ENCODE measurements at regions not wholly inside any gene's neighbourhood (a gene's known extent, or its start where the extent isn't known, plus 50 kb on each side); places are given as distances from the start of the nearest gene placed in this dataset.

DNA sequence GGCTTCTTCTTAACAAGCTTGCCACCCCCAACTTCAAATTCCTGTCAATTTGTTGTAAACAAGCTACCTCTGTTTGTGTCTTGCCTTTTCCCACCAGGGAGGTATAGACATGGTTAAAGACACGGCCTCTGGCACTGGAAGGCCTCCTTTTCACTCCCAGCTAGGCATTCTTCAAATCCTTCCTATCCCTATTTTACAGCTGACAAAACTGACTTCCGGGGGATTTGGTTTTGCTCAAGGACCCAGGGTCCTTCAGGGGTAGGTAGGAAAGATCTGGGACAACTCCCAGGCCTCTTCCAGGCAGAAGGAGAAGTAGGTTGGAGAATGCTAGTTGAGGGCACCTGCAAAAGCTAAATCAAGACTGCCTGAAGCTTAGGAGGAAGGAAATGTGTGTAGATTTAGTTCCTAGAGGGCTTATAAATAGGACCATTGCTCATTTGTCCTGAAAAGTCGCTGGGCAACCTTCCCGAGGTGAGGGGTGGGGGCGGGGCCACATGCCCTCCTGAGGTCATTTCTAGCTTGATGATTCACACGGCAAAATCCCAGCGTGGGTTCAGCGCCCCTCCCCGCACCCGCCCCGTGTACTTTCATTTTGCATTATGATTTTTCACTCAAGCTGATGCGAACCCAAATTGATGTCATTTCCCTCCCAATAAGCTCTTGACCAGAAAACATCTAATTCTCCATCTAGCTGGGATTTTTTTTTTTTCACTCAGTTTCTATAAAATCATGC, 365.5 kb downstream of the SHQ1 start:
- H2AK5ac ChIP-seq (ENCODE audit: low read depth, low read length), result no peak overlapping the region
- no peaks in the 10 kb centered on the region for H3K36me3 ChIP-seq (ENCODE audit: control insufficient read depth, insufficient read depth, low read length)
- peaks cover 12% of the 10 kb centered on the region for H3K9me1 ChIP-seq (ENCODE audit: insufficient read depth, low read length)
- H4K20me1 ChIP-seq (ENCODE audit: insufficient read depth, low read length), result no peaks in the 10 kb centered on the region
- no peak overlapping the region for H3K27ac ChIP-seq (ENCODE audit: insufficient read depth, low read length)
- ATAC-seq (ENCODE audit: low read depth), result peak; percentile 24; the same call in 1 of the 2 replicates
- peak overlapping the region in 1 of 2 experiments; percentile 24; a peak in 1 of 4 replicates for H4K8ac ChIP-seq (ENCODE audit: low read depth in 2 of 2, low read length in 2 of 2)
- H2BK15ac ChIP-seq (ENCODE audit: low read depth, low read length), result no peak overlapping the region
- dilution Hi-C loops (cut with HindIII; ENCODE audit: low sequenced_read_pairs, unreplicated experiment), result no loop called here
- H3K27me3 ChIP-seq (ENCODE audit: control insufficient read depth, insufficient read depth, low read length), result peaks cover under 1% of the 10 kb centered on the region
- H4K91ac ChIP-seq (ENCODE audit: insufficient read depth, low read depth, low read length), result peak overlapping the region; percentile 62; the same call in 1 of the 2 replicates
- H3K9ac ChIP-seq (ENCODE audit: low read depth, low read length), result no peak overlapping the region
- H2AK9ac ChIP-seq (replicated peaks; ENCODE audit: low read depth, low read length, poor library complexity), result no peak overlapping the region
- H3K4me1 ChIP-seq (ENCODE audit: control insufficient read depth, insufficient read depth, low read length), result peaks cover 17% of the 10 kb centered on the region
- peak; percentile 74 for DNase-seq
- no peak overlapping the region for H2BK5ac ChIP-seq (ENCODE audit: low read depth, low read length, poor library complexity, severe bottlenecking)
- peak overlapping the region; percentile 23; the same call in 1 of the 2 replicates for H3K23ac ChIP-seq (ENCODE audit: low read depth, low read length)
- H3K4me2 ChIP-seq (ENCODE audit: low read depth, low read length), result peak overlapping the region; percentile 79
- 22% methylated on average over 8 of the region's 12 CpGs; no CpG with 5 or more reads in 1 of the 2 experiments for whole genome bisulfite sequencing, 2 experiments (ENCODE audit: extremely low coverage in 2 of 2, insufficient read length in 1 of 2)
- peak overlapping the region; percentile 18; the same call in 1 of the 2 replicates for H3K4me3 ChIP-seq (ENCODE audit: insufficient read depth, low read depth, low read length)
- no peaks in the 10 kb centered on the region for H3K79me1 ChIP-seq (ENCODE audit: low read depth in 1 of 2, low read length in 2 of 2)
- in situ Hi-C loops (cut with MboI; ENCODE audit: low sequenced_read_pairs), result no loop called here
- no TSS peak for BruUV-seq (replicated peaks)
- no peaks in the 10 kb centered on the region for H3K9me3 ChIP-seq (ENCODE audit: control insufficient read depth, insufficient read depth, low read length)
- peak overlapping the region; percentile 69 for H3K4ac ChIP-seq (ENCODE audit: low read depth, low read length)
- no peak overlapping the region for H3K56ac ChIP-seq (ENCODE audit: extremely low read depth, insufficient read depth, low read length)
- POLR2A ChIA-PET (ENCODE audit: unreplicated experiment), result interaction anchor here (0.6 kb wide), 1 partner anchor 10 kb away, joined by 8 read pairs; no protein-coding TSS in a partner anchor
- intact Hi-C loops (cut with micrococcal nuclease), result no loop called here
- H2AFZ ChIP-seq (replicated peaks; ENCODE audit: low read length, poor library complexity), result peak overlapping the region; percentile 69
- TF ChIP-seq, protein P1, sequence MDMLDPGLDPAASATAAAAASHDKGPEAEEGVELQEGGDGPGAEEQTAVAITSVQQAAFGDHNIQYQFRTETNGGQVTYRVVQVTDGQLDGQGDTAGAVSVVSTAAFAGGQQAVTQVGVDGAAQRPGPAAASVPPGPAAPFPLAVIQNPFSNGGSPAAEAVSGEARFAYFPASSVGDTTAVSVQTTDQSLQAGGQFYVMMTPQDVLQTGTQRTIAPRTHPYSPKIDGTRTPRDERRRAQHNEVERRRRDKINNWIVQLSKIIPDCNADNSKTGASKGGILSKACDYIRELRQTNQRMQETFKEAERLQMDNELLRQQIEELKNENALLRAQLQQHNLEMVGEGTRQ (IDR thresholded peaks at IDR 0.05; ENCODE audit: low read depth, low read length), result peak; percentile 25; the same call in 1 of the 2 replicates
- TF ChIP-seq MAZ (IDR thresholded peaks at IDR 0.05; ENCODE audit: borderline replicate concordance, low read depth, low read length) (peak; percentile 24; the same call in 1 of the 2 replicates), RAD21 (IDR thresholded peaks at IDR 0.05; ENCODE audit: low read length) (no peak), NFE2L2 (IDR thresholded peaks at IDR 0.05; ENCODE audit: low read depth, low read length) (no peak), RFX5 (IDR thresholded peaks at IDR 0.05; ENCODE audit: low read depth, low read length) (peak; percentile 35; the same call in 1 of the 2 replicates), FOS (IDR thresholded peaks at IDR 0.05; ENCODE audit: low read depth, low read length) (peak; percentile 45; the same call in 1 of the 2 replicates)
- CTCF ChIA-PET, result interaction anchor here (0.6 kb wide), 3 partner anchors 56 to 192 kb away, joined by 3 to 5 read pairs (median 4); no protein-coding TSS in a partner anchor
- 0 out of 2 replicates have a peak overlapping the region, but pooled peaks have one; percentile 28 for H3K14ac ChIP-seq (replicated peaks; ENCODE audit: low read depth, low read length)
- no peak overlapping the region for H3K18ac ChIP-seq (ENCODE audit: low read depth, low read length)
- peak overlapping the region; percentile 48; the same call in 1 of the 2 replicates for H2BK20ac ChIP-seq (ENCODE audit: low read depth, low read length)
- no peak overlapping the region for H4K5ac ChIP-seq (ENCODE audit: low read depth, low read length)
- peak overlapping the region; percentile 64 for H2BK120ac ChIP-seq (ENCODE audit: low read depth, low read length)

Measured in IMR-90 (cell line).